HEK293T (cell line): ENCODE measurements at regions not wholly inside any gene's neighbourhood (a gene's known extent, or its start where the extent isn't known, plus 50 kb on each side); places are given as distances from the start of the nearest gene placed in this dataset.

Experiments
- CTCF ChIA-PET: fragments of 350-600 bp; formaldehyde crosslinking; extraction: SDS; loops from one replicate; lab custom pipeline; 2021; ENCODE audit warnings: antibody characterized with exemption, inconsistent platforms; lab: Yijun Ruan, JAX
- POLR2A ChIA-PET: fragments of 350-600 bp; formaldehyde crosslinking; extraction: SDS; loops from one replicate; lab custom pipeline; 2020; ENCODE audit warnings: antibody characterized with exemption, inconsistent platforms; lab: Yijun Ruan, JAX
- DNase-seq: peaks from one replicate; pipeline ENCODE4 v3.0.0; 2012; ENCODE audit warnings: mixed read lengths; ENCODE audit errors: extremely low spot score
- ARNT ChIP-seq: fragments of 450-650 bp; IDR thresholded peaks from 2 replicates; pipeline ENCODE4 v1.6.1; 2017; ENCODE audit warnings: mild to moderate bottlenecking
- BHLHE40 ChIP-seq: fragments of 450-650 bp; IDR thresholded peaks from 2 replicates; pipeline ENCODE4 v1.6.1; 2016; ENCODE audit warnings: mild to moderate bottlenecking, moderate library complexity, borderline replicate concordance
- CTBP1 ChIP-seq: fragments of 450-650 bp; IDR thresholded peaks from 2 replicates; pipeline ENCODE4 v1.6.1; 2016; ENCODE audit warnings: borderline replicate concordance
- ELF4 ChIP-seq: fragments of 450-650 bp; IDR thresholded peaks from 2 replicates; pipeline ENCODE4 v1.6.1; 2017; ENCODE audit warnings: antibody characterized with exemption
- FOXA1 ChIP-seq: fragments of 450-650 bp; IDR thresholded peaks from 2 replicates; pipeline ENCODE4 v1.6.1; 2016; ENCODE audit warnings: mild to moderate bottlenecking
- FOXK2 ChIP-seq: fragments of 450-650 bp; IDR thresholded peaks from 2 replicates; pipeline ENCODE4 v1.6.1; 2016; ENCODE audit warnings: mild to moderate bottlenecking
- FOXM1 ChIP-seq: fragments of 450-650 bp; IDR thresholded peaks from 2 replicates; pipeline ENCODE4 v1.6.1; 2017; ENCODE audit warnings: mild to moderate bottlenecking, borderline replicate concordance
- HDGF ChIP-seq: fragments of 450-650 bp; IDR thresholded peaks from 2 replicates; pipeline ENCODE4 v1.6.1; 2017; ENCODE audit warnings: antibody characterized with exemption, borderline replicate concordance
- L3MBTL2 ChIP-seq: fragments of 450-650 bp; conservative IDR thresholded peaks from 2 replicates; pipeline ENCODE4 v1.6.1; 2016; ENCODE audit warnings: mild to moderate bottlenecking
- LEF1 ChIP-seq: fragments of 450-650 bp; IDR thresholded peaks from 2 replicates; pipeline ENCODE4 v1.6.1; 2017; ENCODE audit warnings: mild to moderate bottlenecking, borderline replicate concordance
- NFRKB ChIP-seq: fragments of 450-650 bp; IDR thresholded peaks from 2 replicates; pipeline ENCODE4 v1.6.1; 2016; ENCODE audit warnings: mild to moderate bottlenecking, moderate library complexity
- PKNOX1 ChIP-seq: fragments of 450-650 bp; IDR thresholded peaks from 2 replicates; pipeline ENCODE4 v1.6.1; 2016
- SP1 ChIP-seq: fragments of 450-650 bp; IDR thresholded peaks from 2 replicates; pipeline ENCODE4 v1.6.1; 2017
- SUZ12 ChIP-seq: fragments of 450-650 bp; IDR thresholded peaks from 2 replicates; pipeline ENCODE4 v1.6.1; 2016; ENCODE audit warnings: mild to moderate bottlenecking
- TARDBP ChIP-seq: fragments of 450-650 bp; IDR thresholded peaks from 2 replicates; pipeline ENCODE4 v1.6.1; 2016
- ZNF384 ChIP-seq: fragments of 450-650 bp; IDR thresholded peaks from 2 replicates; pipeline ENCODE4 v1.6.1; 2016

GRCh38 chr1:173420330-173420806 is 56.8 kb upstream of the PRDX6 start:
- POLR2A ChIA-PET: no interaction called here
- CTCF ChIA-PET: interaction anchor here (0.7 to 1.0 kb wide), 2 partner anchors 9 to 10 kb away, joined by 6 to 9 read pairs; no protein-coding TSS in a partner anchor
- no peak for TF ChIP-seq LEF1
- TF ChIP-seq FOXM1: no peak
- TF ChIP-seq SP1: no peak
- TF ChIP-seq ZNF384: no peak
- TF ChIP-seq CTBP1: no peak
- no peak for TF ChIP-seq SUZ12
- TF ChIP-seq NFRKB: no peak
- TF ChIP-seq ELF4: no peak
- TF ChIP-seq HDGF: no peak
- TF ChIP-seq PKNOX1: no peak
- TF ChIP-seq TARDBP: no peak
- TF ChIP-seq ARNT: no peak
- DNase-seq: peak; percentile 74

GRCh38 chr1:173421286-173421685 is 55.8 kb upstream of the PRDX6 start:
- DNase-seq: no peak
- ChIA-PET CTCF (no interaction called here), POLR2A (no interaction called here)
- TF ChIP-seq SUZ12: no peak
- no peak for TF ChIP-seq TARDBP
- TF ChIP-seq ARNT: no peak
- no peak for TF ChIP-seq NFRKB
- no peak for TF ChIP-seq L3MBTL2
- no peak for TF ChIP-seq ZNF384
- TF ChIP-seq ELF4: no peak
- TF ChIP-seq FOXA1: no peak

- CTCF ChIA-PET: no interaction called here
- POLR2A ChIA-PET: no interaction called here
- TF ChIP-seq CTBP1: no peak
- TF ChIP-seq LEF1: no peak
- TF ChIP-seq ARNT: no peak
- TF ChIP-seq SP1: no peak
- no peak for TF ChIP-seq L3MBTL2
- no peak for TF ChIP-seq ZNF384
- no peak for TF ChIP-seq BHLHE40
- TF ChIP-seq SUZ12: no peak
- TF ChIP-seq PKNOX1: no peak
- no peak for TF ChIP-seq NFRKB
- no peak for TF ChIP-seq TARDBP
- no peak for TF ChIP-seq FOXK2
- no peak for DNase-seq
These were observed 55.3 kb upstream of the PRDX6 start for GRCh38 chr1:173421789-173422188.

GRCh38 chr1:173422456-173422976 is 54.6 kb upstream of the PRDX6 start:
- ChIA-PET POLR2A (no interaction called here), CTCF (no interaction called here)
- no peak for DNase-seq
- TF ChIP-seq ZNF384 (no peak), L3MBTL2 (no peak), ARNT (no peak), NFRKB (no peak), SP1 (no peak)

- ChIA-PET POLR2A (no interaction called here), CTCF (interaction anchor here (0.7 kb wide), 1 partner anchor 937 kb away, joined by 3 read pairs; no protein-coding TSS in a partner anchor)
- DNase-seq: no peak
- TF ChIP-seq HDGF (no peak), ELF4 (no peak)
These were observed 53.8 kb upstream of the PRDX6 start for GRCh38 chr1:173423291-173423690.

GRCh38 chr1:173424143-173424542 is 53.0 kb upstream of the PRDX6 start:
- ChIA-PET POLR2A (interaction anchor here (1.3 kb wide), 1 partner anchor 53 kb away, joined by 3 read pairs; the partner anchor contains the start of gene PRDX6), CTCF (no interaction called here)
- no peak for TF ChIP-seq PKNOX1
- TF ChIP-seq ARNT: no peak
- TF ChIP-seq TARDBP: no peak
- no peak for TF ChIP-seq ELF4
- no peak for DNase-seq

GRCh38 chr1:173424782-173425407 is 52.2 kb upstream of the PRDX6 start:
- no peak for DNase-seq
- ChIA-PET POLR2A (interaction anchor here (1.3 to 1.8 kb wide), 2 partner anchors 52 to 290 kb away, joined by 3 to 7 read pairs; partner anchors contain the start of genes KLHL20 and PRDX6), CTCF (interaction anchor here (0.5 kb wide), 1 partner anchor 294 kb away, joined by 3 read pairs; no protein-coding TSS in a partner anchor)
- no peak for TF ChIP-seq FOXA1
- TF ChIP-seq L3MBTL2: no peak
- no peak for TF ChIP-seq ARNT
